H1 (cell line): ENCODE measurements at regions not wholly inside any gene's neighbourhood (a gene's known extent, or its start where the extent isn't known, plus 50 kb on each side); places are given as distances from the start of the nearest gene placed in this dataset.

Experiments used
- SIN3A ChIP-seq, 2 experiments: IDR thresholded peaks in 1 of 2; conservative IDR thresholded peaks in 1 of 2; 2 replicates each; pipeline ENCODE4 v1.6.1; 2011 to 2012; ENCODE audit warnings: low read length in 2 of 2, improper control_type of control experiment in 1 of 2, low read depth in 1 of 2, mild to moderate bottlenecking in 1 of 2
- SP1 ChIP-seq: IDR thresholded peaks from 2 replicates; pipeline ENCODE4 v1.6.1; 2011; ENCODE audit warnings: low read depth, low read length

- TF ChIP-seq SIN3A (conservative IDR thresholded peaks at IDR 0.05 in 1 of 2, IDR thresholded peaks at IDR 0.05 in 1 of 2; ENCODE audit: low read depth in 1 of 2, low read length in 2 of 2) (no peak), SP1 (no peak)
- TF ChIP-seq, all 59 proteins: peak for 0
Measured at GRCh38 chr10:2979306-2979705, 88.0 kb upstream of the PFKP start (continued).
